GM19324 (cell line): ENCODE measurements at regions not wholly inside any gene's neighbourhood (a gene's known extent, or its start where the extent isn't known, plus 50 kb on each side); places are given as distances from the start of the nearest gene placed in this dataset.

Experiments used
- ATAC-seq: cut with Tn5 transposase; IDR thresholded peaks from one replicate; pipeline ENCODE4 v1.9.1; 2021; ENCODE audit warnings: mild to moderate bottlenecking, moderate library complexity; ENCODE audit not compliant: unreplicated experiment, low FRiP score

DNA sequence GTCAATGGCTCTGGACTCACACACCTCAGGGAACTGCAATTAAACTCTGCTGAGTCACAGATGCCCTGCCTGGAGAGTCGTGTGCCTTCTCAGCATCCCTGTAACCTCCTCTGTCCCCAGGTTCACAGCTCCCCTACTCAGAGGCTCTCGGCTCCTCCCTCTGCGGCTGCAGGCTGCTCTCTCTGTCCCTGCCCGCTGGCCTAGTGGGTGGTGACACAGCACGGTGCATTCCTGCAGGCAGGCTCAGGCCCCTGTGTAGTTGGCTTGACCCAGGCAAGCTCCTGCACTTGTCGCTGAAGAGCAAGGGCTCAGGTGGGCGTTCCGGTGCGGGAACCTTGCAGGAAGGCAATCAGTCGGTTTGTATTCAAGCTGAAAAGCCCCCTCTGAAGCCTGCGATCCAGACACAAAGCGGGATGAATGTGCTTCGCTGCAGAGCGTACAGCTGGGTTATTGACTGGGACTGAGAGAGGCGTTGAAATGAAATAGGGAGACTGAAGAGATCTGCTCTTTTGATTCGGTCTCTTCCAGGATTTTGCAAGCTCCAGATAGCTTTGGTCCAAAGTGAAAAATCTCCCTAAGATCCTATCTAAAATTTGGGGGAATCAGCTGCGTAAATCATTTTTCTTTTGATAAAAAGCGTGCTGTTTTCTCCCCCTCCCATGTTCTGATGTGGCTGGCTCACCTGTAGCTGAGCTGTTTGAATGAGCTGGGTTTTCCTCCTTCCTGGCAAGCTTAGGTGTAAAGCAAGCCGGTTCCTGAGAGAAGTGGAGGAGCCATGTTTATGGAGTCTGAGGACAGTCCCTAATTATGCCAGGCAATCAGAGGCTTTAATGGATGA, 208.7 kb upstream of the PHYHIPL start:
- peak; percentile 99 for ATAC-seq

DNA sequence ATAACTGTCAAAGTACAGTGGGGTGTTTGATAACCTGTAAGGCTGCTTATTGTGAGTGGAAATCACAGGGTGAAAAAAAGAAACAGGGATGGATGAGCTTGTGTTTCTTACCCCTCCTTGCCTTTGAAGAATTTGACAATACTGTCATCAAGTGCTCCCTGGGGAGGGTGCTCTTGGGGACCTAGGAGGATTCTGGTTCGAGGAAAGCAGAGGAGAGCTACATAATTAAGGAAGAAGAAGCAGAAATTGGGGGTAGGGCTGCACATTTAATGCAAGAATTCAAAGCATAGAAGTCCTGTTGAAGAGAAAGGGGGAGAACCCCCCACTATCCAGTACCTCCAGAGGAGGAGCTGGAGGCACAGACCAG, 208.1 kb upstream of the PHYHIPL start:
- ATAC-seq, result no peak

DNA sequence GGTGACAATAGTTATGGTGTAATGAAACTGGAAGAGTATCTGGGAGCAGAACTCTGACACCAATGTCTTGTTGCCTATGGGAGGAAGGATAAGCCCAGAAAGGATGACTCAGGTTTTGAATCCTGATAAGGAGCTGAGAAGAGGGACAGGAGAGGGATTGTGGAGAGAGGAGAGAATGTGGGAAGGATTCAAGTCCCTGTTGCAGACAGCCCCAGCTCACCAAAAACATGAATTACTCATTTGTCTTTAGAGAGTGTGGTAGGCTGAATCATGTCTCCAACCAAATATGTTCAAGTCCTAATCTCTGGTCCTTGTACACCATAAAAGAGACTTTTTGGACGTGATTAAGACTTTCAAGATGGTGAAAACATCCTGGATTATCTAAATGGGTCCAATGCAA, 206.9 kb upstream of the PHYHIPL start:
- ATAC-seq, result no peak

DNA sequence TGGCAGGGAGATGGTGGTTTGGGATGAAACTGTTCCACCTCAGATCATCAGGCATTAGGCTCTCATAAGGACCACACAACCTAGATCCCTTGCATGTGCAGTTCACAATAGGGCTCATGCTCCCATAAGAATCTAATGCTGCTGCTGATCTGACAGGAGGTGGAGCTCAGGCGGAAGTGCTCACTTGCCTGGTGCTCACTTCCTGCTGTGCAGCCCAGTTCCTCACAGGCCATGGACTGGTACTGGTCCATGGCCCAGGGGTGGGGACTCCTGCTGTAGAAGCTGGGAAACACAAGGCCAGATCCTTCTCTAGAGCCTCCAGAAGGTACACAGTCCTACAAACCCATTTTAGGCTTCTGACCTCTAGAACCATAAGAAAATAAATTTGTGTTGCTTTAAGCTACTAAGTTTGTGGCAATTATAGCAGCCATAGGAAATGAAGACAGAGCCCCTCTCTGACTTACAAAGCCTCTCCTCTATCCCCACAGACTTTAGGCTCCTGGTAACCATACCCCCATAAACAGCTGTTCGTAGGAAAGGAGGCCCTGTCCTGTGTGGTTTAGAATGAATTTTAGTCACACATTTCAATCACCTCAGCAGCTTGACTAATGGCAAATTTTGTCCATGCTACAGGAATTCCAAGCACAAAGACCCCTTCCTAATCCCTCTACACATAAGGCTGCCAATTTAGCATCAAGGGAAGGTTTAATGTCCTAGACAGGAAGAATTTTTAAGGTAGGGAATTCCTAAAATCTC, 206.1 kb upstream of the PHYHIPL start:
- ATAC-seq, result no peak

DNA sequence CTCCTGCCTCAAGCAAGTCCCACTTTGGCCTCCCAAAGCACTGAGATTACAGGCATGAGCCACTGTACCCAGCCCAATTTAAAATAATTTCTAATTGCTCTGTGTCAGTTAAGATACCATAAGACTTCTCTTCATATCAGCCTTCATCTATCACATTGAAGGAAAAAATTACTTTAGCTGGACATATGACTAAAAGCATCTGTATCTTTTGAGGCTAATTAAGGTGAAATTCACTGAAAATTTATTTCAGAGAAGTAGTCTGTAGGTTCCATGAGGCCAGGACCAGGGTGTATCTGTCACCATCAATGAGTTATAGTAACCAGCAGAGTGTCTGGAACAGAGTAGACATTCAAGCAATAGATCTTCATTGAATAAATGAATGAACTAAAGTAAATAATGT, 205.2 kb upstream of the PHYHIPL start:
- no peak for ATAC-seq

DNA sequence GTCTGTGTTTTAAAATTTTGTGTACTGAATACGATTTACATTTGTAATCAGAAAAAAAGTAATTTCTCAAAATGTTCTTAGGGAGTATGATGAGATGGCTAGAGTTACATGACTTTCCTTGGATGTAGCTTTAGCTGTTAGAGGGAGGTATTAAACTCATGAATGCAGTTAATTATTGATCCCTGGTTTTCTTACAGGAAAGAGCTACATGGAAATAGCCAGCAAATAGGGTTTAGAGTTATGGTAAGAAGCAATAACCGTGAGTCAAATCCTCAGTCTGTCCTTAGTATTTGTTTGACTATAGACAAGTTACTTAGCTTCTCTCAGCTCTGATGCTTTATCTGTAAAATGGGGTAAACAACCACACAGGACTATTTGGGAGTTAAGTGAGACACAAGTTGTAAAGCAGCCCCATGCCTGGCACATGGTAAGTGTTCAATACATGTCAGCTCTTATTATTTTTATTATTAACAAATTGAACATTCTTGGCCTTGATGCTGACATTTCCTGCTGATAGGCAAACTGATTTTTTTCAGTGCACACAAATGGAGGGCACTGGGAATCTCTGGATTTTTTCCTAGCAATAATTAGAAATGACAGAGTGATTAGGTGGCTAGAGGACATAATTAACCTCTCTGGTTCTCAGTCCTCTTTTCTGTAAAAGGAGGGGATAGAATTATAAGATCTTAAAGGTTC, 204.5 kb upstream of the PHYHIPL start:
- ATAC-seq, result no peak

DNA sequence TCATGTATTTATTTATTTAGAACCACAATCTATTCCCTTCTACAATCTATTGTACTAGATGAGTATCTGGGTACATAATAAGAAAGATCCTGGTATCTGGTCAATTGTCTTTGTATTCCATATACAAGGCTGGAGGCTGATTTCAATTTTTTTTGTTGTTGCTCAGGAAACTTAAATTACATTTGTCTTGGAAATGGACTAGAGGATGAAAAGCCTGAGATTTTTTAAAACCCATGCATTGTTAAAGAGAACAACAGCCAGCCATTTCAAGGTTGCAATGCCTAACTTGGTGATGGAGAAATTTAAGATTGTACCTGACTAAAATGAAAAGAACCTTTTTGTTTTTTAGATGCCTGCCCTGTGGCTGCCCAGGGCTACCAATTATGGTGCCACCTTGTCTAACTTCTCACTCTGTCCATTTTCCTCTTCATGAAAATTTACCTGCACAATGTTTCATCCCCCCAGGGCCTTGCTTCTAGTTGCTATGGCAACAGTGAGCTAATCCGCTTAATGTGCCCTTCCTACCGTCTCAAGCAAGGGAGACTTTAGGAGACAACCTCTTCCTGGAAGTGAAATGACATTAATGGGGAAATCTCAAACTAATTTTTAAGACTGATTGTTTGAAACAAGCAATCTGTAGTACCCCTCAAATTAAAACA, 203.7 kb upstream of the PHYHIPL start:
- no peak for ATAC-seq

DNA sequence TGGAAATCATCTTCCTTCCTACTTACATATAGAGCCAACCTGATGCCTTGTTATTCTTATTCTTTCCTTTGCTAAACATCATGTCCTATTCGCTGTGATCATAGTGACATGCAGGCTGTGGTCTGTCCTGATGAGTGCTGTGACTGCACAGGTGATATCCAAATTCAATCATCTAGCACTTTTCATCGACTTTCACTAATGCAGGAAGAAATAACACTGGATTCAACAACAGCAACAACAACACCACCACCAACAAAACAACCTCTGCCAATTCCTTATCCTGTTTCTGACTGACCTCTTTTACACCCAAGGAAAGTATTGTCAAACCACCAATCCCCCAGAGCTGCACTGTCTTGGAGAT, 203.2 kb upstream of the PHYHIPL start:
- no peak for ATAC-seq

DNA sequence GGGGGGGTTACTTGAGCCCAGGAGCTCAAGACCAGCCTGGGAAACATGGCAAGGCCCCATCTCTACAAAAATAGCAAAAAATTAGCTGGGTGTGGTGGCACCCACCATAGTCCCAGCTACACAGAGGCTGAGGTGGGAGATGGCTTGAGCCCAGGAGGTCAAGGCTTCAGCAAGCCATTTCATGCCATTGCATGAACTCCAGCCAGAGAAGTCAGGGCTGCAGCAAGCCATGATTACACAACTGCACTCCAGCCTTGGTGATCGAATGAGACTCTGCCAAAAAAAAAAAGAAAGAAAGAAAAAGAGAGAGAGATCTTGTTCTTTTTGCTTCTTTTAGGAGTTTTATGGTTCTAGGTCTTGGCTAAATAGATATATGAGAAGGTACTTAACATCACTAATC, 200.2 kb upstream of the PHYHIPL start:
- ATAC-seq, result no peak

DNA sequence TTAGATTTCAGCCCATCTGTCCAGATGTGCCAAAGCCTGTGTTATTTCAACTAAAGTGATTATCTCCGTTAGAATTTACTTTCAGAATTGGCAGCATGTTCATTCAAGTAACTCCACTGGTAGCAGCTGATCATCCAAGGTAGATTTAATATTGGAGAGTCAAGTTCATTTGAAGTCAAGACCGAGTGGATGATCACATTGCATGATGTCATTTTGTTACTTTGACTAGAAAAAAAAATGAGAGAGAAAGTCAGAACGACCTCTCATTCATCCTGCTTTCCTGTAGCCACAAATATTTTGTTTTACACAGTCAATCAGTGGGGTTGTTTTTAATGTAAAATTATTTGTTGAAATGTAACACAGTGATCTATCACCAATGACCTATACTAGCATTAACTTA, 196.7 kb upstream of the PHYHIPL start:
- ATAC-seq, result no peak

DNA sequence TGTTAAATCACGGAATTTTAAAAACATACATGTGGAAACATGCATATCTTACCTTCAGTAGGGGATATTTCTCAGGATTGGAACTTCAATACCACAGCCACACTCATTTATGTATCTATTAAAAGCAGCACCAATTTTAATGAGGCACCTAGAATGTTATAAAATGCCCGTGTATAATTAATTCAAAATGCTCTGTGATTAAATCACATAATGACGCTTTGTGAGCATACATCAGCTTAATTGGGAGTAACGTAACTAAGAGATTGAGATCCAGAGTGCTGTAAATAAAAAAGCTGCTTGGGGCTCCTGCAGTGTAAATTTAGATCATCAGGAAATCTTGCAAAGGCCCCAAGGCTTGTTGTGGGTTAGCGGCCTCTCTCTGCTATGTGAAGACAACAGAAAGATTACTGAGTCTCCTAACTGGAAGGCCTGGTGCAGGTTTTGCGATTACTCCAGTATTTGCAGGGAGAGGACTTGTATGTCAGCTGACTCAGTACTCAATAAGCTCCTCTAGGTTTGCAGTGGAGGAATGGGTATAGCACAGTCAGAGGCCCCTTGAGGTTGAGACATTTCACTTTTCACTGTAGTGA, 195.5 kb upstream of the PHYHIPL start:
- no peak for ATAC-seq

DNA sequence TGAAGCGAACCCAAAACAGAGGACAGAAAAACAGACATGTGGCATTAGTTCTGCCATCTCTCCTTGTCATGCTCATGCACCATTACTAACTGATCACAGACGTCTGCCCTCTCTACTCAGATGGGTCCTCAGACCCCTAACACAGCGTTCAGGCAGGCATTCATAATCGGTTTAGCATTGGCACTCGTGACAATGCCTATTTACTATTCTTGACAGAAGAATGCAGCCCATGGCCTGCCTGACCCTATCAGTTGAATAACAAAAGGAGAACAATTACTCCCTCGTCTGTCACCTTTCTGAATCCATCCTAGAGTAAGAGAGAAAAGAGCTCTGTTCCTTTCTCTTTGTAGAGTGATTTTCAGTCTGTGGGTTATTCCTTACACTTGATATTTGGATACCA, 194.6 kb upstream of the PHYHIPL start:
- ATAC-seq, result no peak

DNA sequence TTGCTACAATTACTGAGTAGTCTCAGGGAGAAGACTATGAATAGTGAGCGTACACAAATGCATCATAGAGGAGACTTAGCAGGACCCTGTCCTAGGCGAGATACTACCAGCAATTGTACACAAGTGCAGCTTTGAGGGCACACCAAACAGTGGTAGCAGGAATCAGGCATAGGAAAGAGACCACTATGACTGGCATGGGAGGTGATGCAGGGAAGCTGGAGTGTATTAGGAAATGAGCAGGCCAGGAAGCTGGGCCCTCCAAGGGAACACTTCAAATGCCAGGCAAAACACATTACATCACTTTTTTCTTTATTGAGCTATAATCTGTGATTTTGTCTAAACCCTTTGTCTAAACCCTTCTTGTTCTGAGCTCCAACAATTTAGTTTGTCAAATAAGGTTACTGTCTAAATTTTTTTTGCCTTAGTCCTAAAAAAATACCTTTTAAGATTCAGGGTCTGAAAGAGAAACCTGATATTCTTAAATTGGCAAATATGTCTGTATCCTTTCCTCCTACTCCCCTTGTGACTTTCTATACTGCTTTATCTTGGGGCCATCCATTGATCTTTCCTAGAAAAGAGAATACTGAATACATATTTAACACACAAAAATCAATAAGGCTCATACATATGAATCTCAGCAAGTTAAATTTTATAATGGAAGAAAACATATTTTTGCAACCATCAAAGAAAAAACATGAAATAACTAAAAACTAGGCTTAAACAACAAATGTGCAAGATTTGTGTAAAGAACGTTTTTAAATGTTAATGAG, 193.8 kb upstream of the PHYHIPL start:
- ATAC-seq, result no peak

DNA sequence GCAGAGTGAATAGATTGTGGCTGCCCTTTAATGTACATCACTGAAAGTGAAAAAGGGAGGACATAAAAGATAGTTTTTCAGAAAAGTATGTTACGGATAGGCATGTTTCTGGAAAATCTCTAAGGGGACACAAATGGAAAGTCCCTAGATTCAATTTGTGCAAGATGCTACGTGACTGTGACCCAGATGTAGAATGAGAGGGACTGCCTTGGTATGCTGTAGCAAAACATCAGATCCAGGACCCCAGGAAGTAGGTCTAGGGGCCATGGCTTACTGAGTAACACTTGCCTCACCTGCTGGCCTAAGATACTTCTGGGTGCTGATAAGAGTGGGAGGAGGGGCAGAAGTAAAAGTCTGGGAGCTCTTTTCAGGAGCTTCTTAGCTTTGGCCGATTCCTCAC, 191.2 kb upstream of the PHYHIPL start:
- no peak for ATAC-seq

DNA sequence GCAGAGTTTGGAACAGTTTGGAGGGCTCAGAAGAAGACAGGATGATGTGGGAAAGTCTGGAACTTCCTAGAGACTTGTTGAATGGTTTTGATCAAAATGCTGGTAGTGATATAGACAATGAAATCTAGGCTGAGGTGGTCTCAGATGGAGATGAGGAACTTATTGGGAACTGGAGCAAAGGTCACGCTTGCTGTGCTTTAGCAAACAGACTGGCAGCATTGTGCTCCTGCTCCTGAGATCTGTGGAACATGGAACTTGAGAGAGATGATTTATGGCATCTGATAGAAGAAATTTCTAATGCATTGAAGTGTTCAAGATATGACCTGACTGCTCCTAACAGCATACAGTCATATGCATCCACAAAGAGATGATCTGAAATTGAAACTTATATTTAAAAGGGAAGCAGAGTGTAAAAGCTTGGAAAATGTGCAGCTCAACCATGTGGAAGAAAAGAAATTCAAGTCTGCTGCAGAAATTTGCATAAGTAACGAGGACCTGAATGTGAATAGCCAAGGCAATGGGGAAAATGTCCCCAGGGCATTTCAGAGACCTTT, 186.9 kb upstream of the PHYHIPL start:
- ATAC-seq, result no peak

DNA sequence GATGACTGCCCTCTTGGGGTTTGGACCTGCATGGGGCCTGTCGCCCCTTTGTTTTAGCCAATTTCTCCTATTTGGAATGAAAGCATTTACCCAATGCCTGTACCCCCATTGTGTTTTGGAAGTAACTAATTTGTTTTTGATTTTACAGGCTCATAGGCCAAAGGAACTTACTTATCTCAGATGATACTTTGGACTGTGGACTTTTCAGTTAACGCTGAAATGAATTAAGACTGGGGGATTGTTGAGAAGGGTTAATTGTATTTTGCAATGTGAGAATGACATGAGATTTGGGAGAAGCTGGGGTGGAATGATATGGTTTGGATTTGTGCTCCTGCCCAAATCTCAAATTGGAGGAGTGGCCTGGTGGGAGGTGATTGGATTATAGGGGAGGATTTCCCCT, 185.8 kb upstream of the PHYHIPL start:
- no peak for ATAC-seq

DNA sequence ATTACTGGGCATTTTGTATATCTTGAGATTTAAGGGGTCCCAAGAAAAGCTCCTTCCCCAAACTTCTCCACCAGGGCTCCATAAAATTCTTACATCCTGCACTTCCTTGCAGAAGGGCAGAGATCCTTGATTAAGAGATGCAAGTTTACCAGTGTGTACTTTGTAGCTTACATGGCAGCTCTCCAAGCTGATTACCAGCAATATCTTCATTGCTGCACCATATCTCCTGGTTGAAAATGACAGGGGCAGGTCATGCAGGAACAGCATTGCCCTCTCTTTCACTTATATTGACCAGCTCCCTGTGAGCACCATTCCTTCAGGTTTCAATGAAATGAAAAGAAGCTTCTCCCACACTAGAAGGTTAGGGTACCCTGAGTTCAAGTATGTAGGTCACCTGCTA, 184.6 kb upstream of the PHYHIPL start:
- ATAC-seq, result no peak

DNA sequence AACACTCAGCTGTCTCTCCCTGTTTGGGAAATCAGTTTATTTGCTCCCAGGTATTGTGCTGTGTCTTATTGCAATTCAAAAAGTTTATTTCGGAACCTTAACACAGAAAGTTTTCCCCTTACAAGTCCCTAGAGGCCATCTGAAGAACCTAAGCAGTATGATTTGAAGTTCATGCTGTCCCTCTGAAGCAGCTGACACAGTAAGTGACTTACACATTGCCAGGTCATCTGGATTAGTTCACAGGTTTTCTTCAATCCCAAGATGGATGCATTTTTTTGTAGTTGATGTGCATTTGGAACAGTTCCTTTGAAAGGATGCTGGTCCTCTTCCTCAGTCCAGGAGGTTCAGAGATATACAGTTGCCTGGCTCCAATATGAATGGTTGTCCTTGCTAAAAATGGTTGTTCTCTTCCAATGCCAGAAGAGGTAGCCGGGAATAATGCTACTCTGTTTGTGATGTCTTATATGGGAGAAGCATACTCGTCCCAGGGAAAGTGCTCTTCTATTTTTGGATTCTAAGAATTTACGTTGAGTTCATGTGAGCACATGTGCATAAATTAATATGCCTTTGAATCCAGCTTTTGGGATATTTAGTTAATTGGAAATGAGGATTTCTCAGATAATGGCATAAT, 183.5 kb upstream of the PHYHIPL start:
- ATAC-seq, result peak; percentile 1
